Mammary epithelial cell (primary cell): ENCODE measurements at regions not wholly inside any gene's neighbourhood (a gene's known extent, or its start where the extent isn't known, plus 50 kb on each side); places are given as distances from the start of the nearest gene placed in this dataset.

ENCODE experiments used
- CTCF ChIP-seq, 2 donors: IDR thresholded peaks in 1 of 2; conservative IDR thresholded peaks in 1 of 2; 2 replicates each; pipeline ENCODE4 v1.5.1; 2011 to 2012; ENCODE audit warnings: inconsistent platforms in 2 of 2, low read length in 2 of 2, mild to moderate bottlenecking in 2 of 2, control low read depth in 1 of 2, low read depth in 1 of 2; ENCODE audit not compliant: insufficient read depth in 1 of 2; ENCODE audit errors: extremely low read depth in 1 of 2
- EZH2 ChIP-seq: IDR thresholded peaks from 2 replicates; pipeline ENCODE4 v1.6.1; 2012; ENCODE audit warnings: low read length, inconsistent platforms, borderline replicate concordance

- TF ChIP-seq CTCF (conservative IDR thresholded peaks at IDR 0.05 in 1 of 2, IDR thresholded peaks at IDR 0.05 in 1 of 2; ENCODE audit: extremely low read depth in 1 of 2, insufficient read depth in 1 of 2, low read depth in 1 of 2, low read length in 2 of 2) (no peak), EZH2 (no peak)
These were observed 112.9 kb upstream of the CAV2 start for GRCh38 chr7:116386674-116387073.
